ENCODE measurements at regions not wholly inside any gene's neighbourhood (a gene's known extent, or its start where the extent isn't known, plus 50 kb on each side); places are given as distances from the start of the nearest gene placed in this dataset.

DNA sequence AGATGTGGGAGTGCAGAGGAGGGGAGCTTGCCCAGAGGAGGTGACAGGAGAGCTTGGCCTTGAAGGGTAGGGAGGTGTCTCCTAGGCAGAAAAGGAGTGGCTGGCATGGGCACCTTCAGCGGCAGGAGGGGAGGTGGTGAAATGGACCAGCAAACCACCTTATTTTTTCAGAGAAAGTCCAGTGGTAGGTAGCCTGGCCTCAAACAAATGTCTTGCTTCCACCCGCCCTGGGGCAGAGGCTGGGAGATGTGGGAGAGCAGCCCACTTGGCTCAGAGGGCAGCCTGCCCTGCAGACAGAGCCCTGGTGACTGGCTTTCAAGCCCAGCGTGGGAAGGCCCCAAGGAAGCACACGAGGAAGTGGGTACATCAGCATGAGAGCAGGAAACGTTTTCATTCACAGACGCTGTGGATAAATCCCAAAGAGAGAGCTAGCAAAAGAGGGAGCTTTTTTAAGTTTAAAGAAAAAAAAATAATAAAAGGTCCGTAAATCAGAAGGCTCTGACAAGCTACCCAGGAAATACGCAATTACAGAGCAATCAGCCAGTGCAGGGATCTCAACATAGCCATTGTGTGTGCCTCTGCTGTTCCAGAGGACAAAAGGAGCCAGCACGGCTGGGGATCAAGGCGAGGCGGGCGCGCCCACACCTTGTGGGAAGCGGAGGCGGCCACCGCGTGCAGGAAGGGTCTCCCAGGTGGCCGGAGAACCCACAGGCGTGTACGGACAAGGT is 238.7 kb upstream of the PLET1 start:
- Histone ChIP-seq H3K4me1 (ENCODE audit: control insufficient read depth, extremely low read depth, insufficient read depth, low read length) (no peaks in the 10 kb centered on the region), H4K20me1 (replicated peaks; ENCODE audit: control insufficient read depth, extremely low read depth, insufficient read depth, low read length) (no peaks in the 10 kb centered on the region), H3K9me1 (replicated peaks; ENCODE audit: control insufficient read depth, extremely low read depth, insufficient read depth, low read length) (no peaks in the 10 kb centered on the region), H2AFZ (ENCODE audit: low read depth, low read length) (no peak overlapping the region), H3K4me3 (replicated peaks in 1 of 3; ENCODE audit: insufficient read depth in 1 of 3, low read depth in 1 of 3, low read length in 3 of 3) (no peak overlapping the region), H3K4me2 (ENCODE audit: insufficient read depth, low read length) (no peak overlapping the region), H3K79me2 (ENCODE audit: control insufficient read depth, insufficient read depth, low read length) (no peaks in the 10 kb centered on the region), H3K27me3 (ENCODE audit: control insufficient read depth in 2 of 2, insufficient read depth in 2 of 2, low read length in 2 of 2) (no peaks in the 10 kb centered on the region), H3K27ac (ENCODE audit: insufficient read depth, low read depth, low read length) (no peak overlapping the region), H3K36me3 (ENCODE audit: control insufficient read depth in 2 of 2, extremely low read depth in 1 of 2, insufficient read depth in 2 of 2, low read length in 2 of 2) (no peaks in the 10 kb centered on the region), H3K9me3 (replicated peaks; ENCODE audit: control insufficient read depth, insufficient read depth, low read length) (no peaks in the 10 kb centered on the region), H3K9ac (replicated peaks; ENCODE audit: extremely low read depth, insufficient read depth, low read length) (no peak overlapping the region)
- no TSS peak for BruUV-seq (replicated peaks)
- dilution Hi-C loops (cut with MboI; ENCODE audit: extremely low pct_ligation_motif_present, low sequenced_read_pairs) (no loop called here), intact Hi-C loops (cut with micrococcal nuclease) (no loop called here)
- DNase-seq (ENCODE audit: low read depth, low spot score) (no peak), FAIRE-seq (no peak)
- CTCF ChIA-PET: no interaction called here
- TF ChIP-seq POLR2AphosphoS5 (IDR thresholded peaks at IDR 0.05; ENCODE audit: insufficient read depth, low read depth, low read length) (no peak), GATA2 (IDR thresholded peaks at IDR 0.05; ENCODE audit: insufficient read depth, insufficient read length, low read depth, low read length) (no peak), JUN (IDR thresholded peaks at IDR 0.05; ENCODE audit: borderline replicate concordance, insufficient read depth, insufficient read length, low read depth) (no peak), MYC (IDR thresholded peaks at IDR 0.05; ENCODE audit: low read depth, low read length) (no peak), FOS (IDR thresholded peaks at IDR 0.05; ENCODE audit: borderline replicate concordance, insufficient read depth, low read length) (no peak), EZH2 (IDR thresholded peaks at IDR 0.05; ENCODE audit: borderline replicate concordance, low read depth, low read length, severe bottlenecking) (no peak), POLR2A (IDR thresholded peaks at IDR 0.05; ENCODE audit: low read depth, low read length) (no peak)
- TF ChIP-seq, protein P1, sequence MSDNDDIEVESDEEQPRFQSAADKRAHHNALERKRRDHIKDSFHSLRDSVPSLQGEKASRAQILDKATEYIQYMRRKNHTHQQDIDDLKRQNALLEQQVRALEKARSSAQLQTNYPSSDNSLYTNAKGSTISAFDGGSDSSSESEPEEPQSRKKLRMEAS (IDR thresholded peaks at IDR 0.05; ENCODE audit: insufficient read depth, insufficient read length): no peak
- TF ChIP-seq, protein P2, sequence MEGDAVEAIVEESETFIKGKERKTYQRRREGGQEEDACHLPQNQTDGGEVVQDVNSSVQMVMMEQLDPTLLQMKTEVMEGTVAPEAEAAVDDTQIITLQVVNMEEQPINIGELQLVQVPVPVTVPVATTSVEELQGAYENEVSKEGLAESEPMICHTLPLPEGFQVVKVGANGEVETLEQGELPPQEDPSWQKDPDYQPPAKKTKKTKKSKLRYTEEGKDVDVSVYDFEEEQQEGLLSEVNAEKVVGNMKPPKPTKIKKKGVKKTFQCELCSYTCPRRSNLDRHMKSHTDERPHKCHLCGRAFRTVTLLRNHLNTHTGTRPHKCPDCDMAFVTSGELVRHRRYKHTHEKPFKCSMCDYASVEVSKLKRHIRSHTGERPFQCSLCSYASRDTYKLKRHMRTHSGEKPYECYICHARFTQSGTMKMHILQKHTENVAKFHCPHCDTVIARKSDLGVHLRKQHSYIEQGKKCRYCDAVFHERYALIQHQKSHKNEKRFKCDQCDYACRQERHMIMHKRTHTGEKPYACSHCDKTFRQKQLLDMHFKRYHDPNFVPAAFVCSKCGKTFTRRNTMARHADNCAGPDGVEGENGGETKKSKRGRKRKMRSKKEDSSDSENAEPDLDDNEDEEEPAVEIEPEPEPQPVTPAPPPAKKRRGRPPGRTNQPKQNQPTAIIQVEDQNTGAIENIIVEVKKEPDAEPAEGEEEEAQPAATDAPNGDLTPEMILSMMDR (IDR thresholded peaks at IDR 0.05; ENCODE audit: extremely low read depth in 1 of 2, insufficient read depth in 1 of 2, low read depth in 1 of 2, low read length in 2 of 2): no peak
- POLR2A ChIA-PET: no interaction called here
